Calu3 (cell line): ENCODE measurements at regions not wholly inside any gene's neighbourhood (a gene's known extent, or its start where the extent isn't known, plus 50 kb on each side); places are given as distances from the start of the nearest gene placed in this dataset.

Source experiments
- BruUV-seq: library from RNA; stranded (reverse); fragments of 400-500 nt; replicated peaks from 2 replicates; lab custom pipeline; 2021; lab: Mats Ljungman, UMichigan
- CTCF ChIA-PET: fragments of 300-600 bp; sonication (Branson Sonifier 250); formaldehyde crosslinking; loops from one replicate; lab custom pipeline; 2022; ENCODE audit warnings: antibody characterized with exemption; lab: Charles Lee
- DNase-seq: peaks from one replicate; pipeline ENCODE4 v3.0.0; 2022
- H3K27ac Mint-ChIP-seq: one replicate; pipeline ENCODE4 v1.8.0; 2022; ENCODE audit warnings: mixed read lengths; ENCODE audit not compliant: unreplicated experiment
- H3K27me3 Mint-ChIP-seq: one replicate; pipeline ENCODE4 v1.8.0; 2022; ENCODE audit warnings: mixed read lengths; ENCODE audit not compliant: unreplicated experiment
- H3K36me3 Mint-ChIP-seq: one replicate; pipeline ENCODE4 v1.8.0; 2022; ENCODE audit warnings: mild to moderate bottlenecking, moderate library complexity, mixed read lengths; ENCODE audit not compliant: insufficient read depth, unreplicated experiment
- H3K4me1 Mint-ChIP-seq: one replicate; pipeline ENCODE4 v1.8.0; 2022; ENCODE audit warnings: mild to moderate bottlenecking, low read depth, mixed read lengths; ENCODE audit not compliant: unreplicated experiment
- H3K4me3 Mint-ChIP-seq: one replicate; pipeline ENCODE4 v1.8.0; 2022; ENCODE audit warnings: mild to moderate bottlenecking, low read depth, moderate library complexity, mixed read lengths; ENCODE audit not compliant: unreplicated experiment
- H3K9me3 Mint-ChIP-seq: one replicate; pipeline ENCODE4 v1.8.0; 2022; ENCODE audit warnings: low read depth, mixed read lengths; ENCODE audit not compliant: unreplicated experiment
- CTCF ChIP-seq: fragments of 200-600 bp; IDR thresholded peaks from one replicate; pipeline ENCODE4 v1.8.0; 2022; ENCODE audit warnings: antibody characterized with exemption; ENCODE audit not compliant: unreplicated experiment
- intact Hi-C: fragments of 100-400 bp; cut with micrococcal nuclease; formaldehyde crosslinking; loops from one replicate; pipeline ENCODE4 v1.10.0; 2022; ENCODE audit not compliant: unreplicated experiment

- CTCF ChIA-PET: interaction anchor here (0.7 kb wide), 1 partner anchor 64 kb away, joined by 4 read pairs; no protein-coding TSS in a partner anchor
- H3K9me3 Mint-ChIP-seq: peaks cover 7% of the 10 kb centered on the region
- H3K4me3 Mint-ChIP-seq: no peak overlapping the region
- no peaks in the 10 kb centered on the region for H3K4me1 Mint-ChIP-seq
- no peak for DNase-seq
- H3K27me3 Mint-ChIP-seq: no peaks in the 10 kb centered on the region
- H3K27ac Mint-ChIP-seq: no peak overlapping the region
- no TSS peak for BruUV-seq
- intact Hi-C loops: no loop called here
- H3K36me3 Mint-ChIP-seq: no peaks in the 10 kb centered on the region
- TF ChIP-seq CTCF: no peak
Measured at GRCh38 chr3:78086150-78086549, 1046.3 kb downstream of the ROBO2 start.

- no peak for TF ChIP-seq CTCF
- no peaks in the 10 kb centered on the region for H3K27me3 Mint-ChIP-seq
- no peak for DNase-seq
- intact Hi-C loops: no loop called here
- H3K4me1 Mint-ChIP-seq: no peaks in the 10 kb centered on the region
- no peaks in the 10 kb centered on the region for H3K36me3 Mint-ChIP-seq
- BruUV-seq: no TSS peak
- CTCF ChIA-PET: no interaction called here
- no peak overlapping the region for H3K27ac Mint-ChIP-seq
- peaks cover 7% of the 10 kb centered on the region for H3K9me3 Mint-ChIP-seq
- H3K4me3 Mint-ChIP-seq: no peak overlapping the region
Measured at GRCh38 chr3:78087134-78087533, 1047.2 kb downstream of the ROBO2 start.

GRCh38 chr3:78088006-78088405 is 1048.1 kb downstream of the ROBO2 start:
- no peak for TF ChIP-seq CTCF
- Mint-ChIP-seq H3K4me1 (no peaks in the 10 kb centered on the region), H3K27me3 (no peaks in the 10 kb centered on the region), H3K9me3 (peaks cover 5% of the 10 kb centered on the region), H3K4me3 (no peak overlapping the region), H3K27ac (no peak overlapping the region), H3K36me3 (no peaks in the 10 kb centered on the region)
- intact Hi-C loops: no loop called here
- BruUV-seq: no TSS peak
- no peak for DNase-seq
- CTCF ChIA-PET: no interaction called here

GRCh38 chr3:78090382-78090781 is 1050.5 kb downstream of the ROBO2 start:
- no peak for DNase-seq
- no peak for TF ChIP-seq CTCF
- Mint-ChIP-seq H3K36me3 (no peaks in the 10 kb centered on the region), H3K27me3 (no peaks in the 10 kb centered on the region), H3K9me3 (peaks cover 2% of the 10 kb centered on the region), H3K4me3 (no peak overlapping the region), H3K27ac (no peak overlapping the region), H3K4me1 (no peaks in the 10 kb centered on the region)
- BruUV-seq: no TSS peak
- intact Hi-C loops: no loop called here
- CTCF ChIA-PET: no interaction called here
